ENCODE measurements at regions not wholly inside any gene's neighbourhood (a gene's known extent, or its start where the extent isn't known, plus 50 kb on each side); places are given as distances from the start of the nearest gene placed in this dataset.

- ChIA-PET POLR2A (ENCODE audit: partially characterized antibody) (no interaction called here), CTCF (ENCODE audit: partially characterized antibody) (no interaction called here)
- no peak overlapping the region for H3K23ac ChIP-seq (ENCODE audit: insufficient read length)
- no peak overlapping the region for H3K27ac ChIP-seq (ENCODE audit: low read depth, low read length)
- H3K36me3 ChIP-seq (ENCODE audit: control insufficient read depth in 2 of 4, insufficient read depth in 4 of 4, low read length in 3 of 4), result no peaks in the 10 kb centered on the region
- no peaks in the 10 kb centered on the region for H3K79me2 ChIP-seq (ENCODE audit: control insufficient read depth in 1 of 2, insufficient read depth in 2 of 2, low read length in 2 of 2)
- H3K4ac ChIP-seq (replicated peaks; ENCODE audit: insufficient read length, low read depth, low read length), result no peak overlapping the region
- no peak overlapping the region for H2BK120ac ChIP-seq (replicated peaks; ENCODE audit: low read depth, low read length)
- H4K91ac ChIP-seq (replicated peaks; ENCODE audit: insufficient read length, low read length), result no peak overlapping the region
- no peak overlapping the region for H2AFZ ChIP-seq (ENCODE audit: low read length)
- no peaks in the 10 kb centered on the region for H3K79me1 ChIP-seq (ENCODE audit: low read depth, low read length)
- no peak overlapping the region for H3K14ac ChIP-seq (ENCODE audit: insufficient read length)
- H2BK5ac ChIP-seq (ENCODE audit: low read depth, low read length), result no peak overlapping the region
- no peaks in the 10 kb centered on the region for H4K20me1 ChIP-seq (replicated peaks in 1 of 2; ENCODE audit: control insufficient read depth in 1 of 2, insufficient read depth in 2 of 2, low read length in 2 of 2)
- no peak overlapping the region for H2BK15ac ChIP-seq (ENCODE audit: low read length)
- no peak for FAIRE-seq
- H3K27me3 ChIP-seq (replicated peaks in 1 of 4; ENCODE audit: control insufficient read depth in 3 of 4, extremely low read depth in 1 of 4, insufficient read depth in 3 of 4, low read length in 3 of 4), result no peaks in the 10 kb centered on the region
- no peak overlapping the region for H3K56ac ChIP-seq (replicated peaks; ENCODE audit: insufficient read length, low read depth, low read length)
- no peak overlapping the region for H4K5ac ChIP-seq (ENCODE audit: insufficient read length, low read depth, low read length)
- no peak overlapping the region for H2AK5ac ChIP-seq (ENCODE audit: low read depth, low read length)
- no peaks in the 10 kb centered on the region for H3K23me2 ChIP-seq (ENCODE audit: low read depth, low read length)
- H3K9me3 ChIP-seq (ENCODE audit: insufficient read depth in 2 of 2, low read depth in 1 of 2, low read length in 1 of 2), result no peaks in the 10 kb centered on the region
- no peak overlapping the region for H4K8ac ChIP-seq (ENCODE audit: extremely low read depth, insufficient read depth, low read length)
- WGBS, 2 experiments (ENCODE audit: extremely low coverage in 1 of 2, insufficient coverage in 1 of 2, insufficient read length in 1 of 2, insufficient replicate concordance in 2 of 2, low coverage in 1 of 2, low lambda C conversion rate in 2 of 2, missing lambda C conversion rate in 1 of 2), result 95% methylated on average over 2 of the region's 2 CpGs; no CpG with 5 or more reads in 1 of the 2 experiments
- H3K4me2 ChIP-seq (ENCODE audit: insufficient read depth in 1 of 2, low read depth in 2 of 2, low read length in 2 of 2), result no peak overlapping the region
- no peak overlapping the region for H3K4me3 ChIP-seq (ENCODE audit: extremely low read depth in 1 of 4, insufficient read depth in 2 of 4, low read depth in 3 of 4, low read length in 4 of 4)
- no peak overlapping the region for H2BK12ac ChIP-seq (ENCODE audit: low read depth, low read length)
- no peak overlapping the region for H3K18ac ChIP-seq (ENCODE audit: extremely low read depth, low read length)
- no peak overlapping the region for H2BK20ac ChIP-seq (ENCODE audit: low read length)
- no peak overlapping the region for H3K9ac ChIP-seq (replicated peaks in 1 of 4; ENCODE audit: extremely low read depth in 1 of 4, low read depth in 3 of 4, low read length in 3 of 4)
- DNase-seq (ENCODE audit: low read depth in 1 of 2, low spot score in 2 of 2), result no peak
- peaks cover 0 to 2% (median 0%) of the 10 kb centered on the region in 4 experiments; a peak in 1 of 7 replicates for H3K4me1 ChIP-seq (replicated peaks in 1 of 4; ENCODE audit: control insufficient read depth in 3 of 4, insufficient read depth in 4 of 4, low read length in 3 of 4)
- TF ChIP-seq NRF1 (IDR thresholded peaks at IDR 0.05; ENCODE audit: low read depth, low read length) (no peak), NANOG (IDR thresholded peaks at IDR 0.05; ENCODE audit: insufficient read depth, low read depth, low read length, poor library complexity, severe bottlenecking) (no peak), EGR1 (IDR thresholded peaks at IDR 0.05; ENCODE audit: borderline replicate concordance, low read depth, low read length) (no peak), BCL11A (IDR thresholded peaks at IDR 0.05; ENCODE audit: low read depth in 2 of 2, low read length in 2 of 2) (no peak), RBBP5 (IDR thresholded peaks at IDR 0.05; ENCODE audit: borderline replicate concordance, low read depth, low read length) (no peak), TBP (IDR thresholded peaks at IDR 0.05; ENCODE audit: low read depth, low read length) (no peak)
Measured at GRCh38 chr5:18765304-18765703, 1131.0 kb downstream of the TAF11L14 start.

Data from H1 (cell line).